Skeletal muscle satellite cell (primary cell): ENCODE measurements at regions not wholly inside any gene's neighbourhood (a gene's known extent, or its start where the extent isn't known, plus 50 kb on each side); places are given as distances from the start of the nearest gene placed in this dataset.

Experiments used
- H3K27me3 ChIP-seq: 2 replicates; pipeline ENCODE4 v1.7.0; 2013; ENCODE audit warnings: low read length; ENCODE audit not compliant: control insufficient read depth, insufficient read depth
- H3K36me3 ChIP-seq: 2 replicates; pipeline ENCODE4 v1.7.0; 2013; ENCODE audit warnings: mild to moderate bottlenecking, control low read depth, low read length; ENCODE audit not compliant: insufficient read depth
- H3K4me1 ChIP-seq: 2 replicates; pipeline ENCODE4 v1.7.0; 2013; ENCODE audit warnings: low read length; ENCODE audit not compliant: control insufficient read depth, insufficient read depth
- H3K4me2 ChIP-seq: 2 replicates; pipeline ENCODE4 v1.7.0; 2013; ENCODE audit warnings: mild to moderate bottlenecking, low read length
- H3K4me3 ChIP-seq: 2 replicates; pipeline ENCODE4 v1.7.0; 2013; ENCODE audit warnings: low read length
- H3K9ac ChIP-seq: 2 replicates; pipeline ENCODE4 v1.7.0; 2013; ENCODE audit warnings: mild to moderate bottlenecking, low read depth, low read length, moderate library complexity
- H3K9me3 ChIP-seq: replicated peaks from 2 replicates; pipeline ENCODE4 v1.7.0; 2013; ENCODE audit warnings: mild to moderate bottlenecking, control low read depth, low read length

GRCh38 chr16:54554581-54554980 is 268.0 kb upstream of the IRX3 start:
- no peak overlapping the region for H3K4me2 ChIP-seq
- no peaks in the 10 kb centered on the region for H3K36me3 ChIP-seq

DNA sequence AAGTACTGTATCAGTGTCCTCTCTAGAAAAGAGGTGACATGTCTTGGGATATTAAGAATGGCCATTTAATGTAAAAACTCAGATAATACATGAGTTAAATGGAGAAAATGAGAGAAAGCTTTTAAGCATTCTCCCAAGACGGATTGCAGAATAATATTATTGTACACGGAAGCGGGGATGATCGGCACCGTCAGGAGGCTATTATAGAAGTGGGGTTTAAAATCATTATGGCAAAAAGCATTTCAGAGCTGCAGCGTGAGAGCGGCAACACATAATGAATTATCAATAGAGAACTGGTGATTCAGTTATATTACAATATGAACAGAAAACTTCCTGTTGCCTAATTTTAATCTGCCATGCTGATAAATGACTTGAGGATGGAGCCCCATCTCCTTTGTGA is 261.7 kb upstream of the IRX3 start:
- H3K9me3 ChIP-seq: no peaks in the 10 kb centered on the region
- H3K4me2 ChIP-seq: no peak overlapping the region
- no peaks in the 10 kb centered on the region for H3K36me3 ChIP-seq
- H3K9ac ChIP-seq: no peak overlapping the region
- H3K4me1 ChIP-seq: no peaks in the 10 kb centered on the region
- H3K4me3 ChIP-seq: no peak overlapping the region
- peaks cover 21% of the 10 kb centered on the region for H3K27me3 ChIP-seq

More at GRCh38 chr16:54554581-54554980, 268.0 kb upstream of the IRX3 start:
- no peak overlapping the region for H3K9ac ChIP-seq
- H3K4me3 ChIP-seq: no peak overlapping the region
- H3K27me3 ChIP-seq: no peaks in the 10 kb centered on the region
- H3K9me3 ChIP-seq: no peaks in the 10 kb centered on the region
- H3K4me1 ChIP-seq: no peaks in the 10 kb centered on the region

DNA sequence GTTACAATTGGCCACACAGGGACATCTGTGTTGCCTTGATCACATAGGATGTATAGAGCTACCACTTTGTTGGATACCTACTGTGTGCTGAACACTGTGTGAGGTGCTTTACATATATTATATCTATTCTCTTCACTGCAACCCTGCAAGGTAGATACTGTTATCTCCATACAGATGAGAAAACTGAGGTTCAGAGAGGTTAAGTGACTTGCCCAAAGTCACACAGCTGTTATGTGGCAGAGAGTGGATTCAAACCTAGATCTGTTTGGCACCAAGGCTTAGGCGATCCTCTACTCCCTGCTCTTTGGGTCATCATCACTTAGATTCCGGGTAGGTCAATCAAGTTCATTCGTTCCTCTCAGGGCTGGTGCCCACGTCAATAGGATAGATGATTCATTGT is 260.5 kb upstream of the IRX3 start:
- no peak overlapping the region for H3K4me3 ChIP-seq
- H3K27me3 ChIP-seq: peaks cover 23% of the 10 kb centered on the region
- no peak overlapping the region for H3K9ac ChIP-seq
- no peaks in the 10 kb centered on the region for H3K36me3 ChIP-seq
- H3K4me1 ChIP-seq: no peaks in the 10 kb centered on the region
- H3K9me3 ChIP-seq: no peaks in the 10 kb centered on the region
- no peak overlapping the region for H3K4me2 ChIP-seq

DNA sequence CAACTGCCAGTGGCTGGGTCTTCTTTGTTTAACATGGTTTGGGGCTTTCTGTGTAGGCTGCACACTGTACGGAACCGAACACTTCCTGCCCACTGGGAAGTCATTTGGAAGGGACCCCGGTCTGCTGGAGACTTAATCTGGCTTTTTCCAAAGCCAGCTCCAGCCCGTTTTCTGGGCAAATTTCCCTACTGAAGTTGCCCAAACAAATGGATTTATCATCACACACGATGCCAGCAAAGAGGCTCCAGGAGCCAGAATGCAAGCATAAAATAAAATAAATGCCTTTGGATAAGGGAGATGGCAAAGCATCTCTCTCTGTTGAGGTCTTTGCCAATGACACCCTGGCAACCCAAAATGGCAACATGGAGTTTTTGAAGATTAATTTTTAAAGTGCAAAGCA is 259.9 kb upstream of the IRX3 start:
- H3K9me3 ChIP-seq: no peaks in the 10 kb centered on the region
- H3K4me3 ChIP-seq: no peak overlapping the region
- H3K4me1 ChIP-seq: no peaks in the 10 kb centered on the region
- peaks cover 26% of the 10 kb centered on the region for H3K27me3 ChIP-seq
- H3K36me3 ChIP-seq: no peaks in the 10 kb centered on the region
- H3K9ac ChIP-seq: no peak overlapping the region
- H3K4me2 ChIP-seq: no peak overlapping the region

DNA sequence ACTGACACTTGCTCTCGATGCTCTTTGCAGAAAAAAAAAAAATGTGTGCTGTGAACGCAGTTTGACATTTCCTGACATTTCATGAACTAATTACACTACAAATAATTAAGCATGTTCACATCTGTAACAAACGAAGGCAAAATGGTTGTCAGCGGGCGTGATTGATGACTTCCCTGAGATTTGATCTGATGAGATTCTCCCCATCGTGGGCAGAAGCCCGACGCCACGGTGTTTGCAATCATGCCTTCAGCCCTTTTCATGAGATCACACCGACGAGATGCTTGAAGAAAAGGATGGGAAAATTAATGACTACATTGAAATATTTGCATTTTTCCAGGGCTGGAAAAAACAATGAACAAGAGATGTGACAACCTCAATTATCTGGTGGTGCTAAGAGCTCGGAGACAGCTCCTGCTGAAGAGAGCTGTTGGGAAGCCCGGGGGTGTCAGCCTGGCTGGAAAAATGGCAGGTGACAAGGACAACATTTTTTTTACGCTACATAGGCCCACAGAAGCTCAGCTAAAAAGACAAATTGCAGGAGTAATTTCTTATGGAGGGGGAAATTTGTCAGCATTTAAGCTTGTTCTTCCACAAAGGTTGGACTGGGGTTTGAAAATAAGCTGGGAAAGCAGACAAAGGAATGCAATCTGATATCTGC is 259.4 kb upstream of the IRX3 start:
- H3K27me3 ChIP-seq: peaks cover 26% of the 10 kb centered on the region
- no peak overlapping the region for H3K9ac ChIP-seq
- no peaks in the 10 kb centered on the region for H3K9me3 ChIP-seq
- H3K4me3 ChIP-seq: no peak overlapping the region
- no peaks in the 10 kb centered on the region for H3K4me1 ChIP-seq
- H3K4me2 ChIP-seq: no peak overlapping the region
- no peaks in the 10 kb centered on the region for H3K36me3 ChIP-seq

DNA sequence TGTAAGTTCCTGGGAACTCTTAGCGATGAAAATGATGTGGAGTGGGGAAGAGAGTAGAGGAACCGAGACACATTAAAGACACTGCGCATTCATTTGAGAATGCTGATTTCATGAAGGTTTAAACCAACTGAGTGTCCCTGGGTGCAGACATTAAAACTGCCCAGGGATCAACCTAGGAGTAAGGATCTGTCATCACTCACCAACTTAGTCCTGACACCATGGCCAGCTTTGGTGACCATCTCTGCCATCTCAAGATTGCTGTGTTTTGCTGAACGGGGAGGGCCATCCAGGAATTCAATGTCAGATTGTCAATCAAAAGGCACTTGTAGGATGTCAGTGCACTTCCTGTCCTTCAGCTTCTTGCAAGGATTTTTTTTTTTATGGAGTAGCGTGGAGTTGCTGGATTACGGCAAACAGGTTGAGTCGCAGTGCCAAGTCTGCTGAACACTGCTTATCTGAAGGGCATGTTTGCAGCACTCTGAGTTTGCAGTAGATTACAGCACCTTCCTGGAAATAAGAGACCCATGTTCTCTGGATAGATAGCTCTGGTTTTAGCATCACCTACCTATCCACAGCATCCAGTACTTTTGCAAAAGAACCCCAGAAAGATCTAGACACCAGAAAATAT is 258.1 kb upstream of the IRX3 start:
- no peak overlapping the region for H3K4me2 ChIP-seq
- H3K4me1 ChIP-seq: no peaks in the 10 kb centered on the region
- no peak overlapping the region for H3K4me3 ChIP-seq
- peaks cover 32% of the 10 kb centered on the region for H3K27me3 ChIP-seq
- H3K36me3 ChIP-seq: no peaks in the 10 kb centered on the region
- no peak overlapping the region for H3K9ac ChIP-seq
- no peaks in the 10 kb centered on the region for H3K9me3 ChIP-seq

DNA sequence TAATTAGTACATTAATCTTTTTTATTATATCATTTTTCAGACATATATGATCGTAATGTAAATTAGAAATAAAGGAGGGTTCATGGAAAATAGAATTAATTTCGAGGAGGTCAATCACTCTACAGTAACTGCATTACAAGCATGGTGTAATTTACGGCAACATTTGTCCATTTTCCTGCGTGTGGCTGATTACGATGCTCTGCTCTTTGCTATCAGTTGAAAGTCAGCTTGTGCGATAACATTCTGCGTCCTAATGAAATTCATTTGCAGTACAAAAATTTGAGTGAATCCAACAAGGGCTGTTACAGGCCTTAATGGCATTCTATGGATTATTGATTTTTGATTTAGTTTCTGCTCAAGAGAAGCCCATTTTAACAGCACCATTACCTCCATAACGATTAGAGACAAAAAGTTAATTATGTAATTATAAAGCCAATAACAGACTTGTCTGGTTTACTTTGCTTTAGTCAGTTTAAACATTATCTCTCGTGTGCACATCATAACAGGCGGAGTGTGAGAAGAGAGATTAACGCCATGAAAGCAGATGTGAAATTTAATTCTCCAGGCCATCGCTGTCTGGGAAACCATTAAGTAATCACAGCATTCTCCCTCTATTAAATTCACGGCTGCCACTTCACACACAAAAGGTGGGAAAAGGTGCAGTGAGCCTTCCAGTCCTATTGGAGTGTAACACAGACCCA is 256.4 kb upstream of the IRX3 start:
- H3K27me3 ChIP-seq: peaks cover 32% of the 10 kb centered on the region
- no peak overlapping the region for H3K9ac ChIP-seq

DNA sequence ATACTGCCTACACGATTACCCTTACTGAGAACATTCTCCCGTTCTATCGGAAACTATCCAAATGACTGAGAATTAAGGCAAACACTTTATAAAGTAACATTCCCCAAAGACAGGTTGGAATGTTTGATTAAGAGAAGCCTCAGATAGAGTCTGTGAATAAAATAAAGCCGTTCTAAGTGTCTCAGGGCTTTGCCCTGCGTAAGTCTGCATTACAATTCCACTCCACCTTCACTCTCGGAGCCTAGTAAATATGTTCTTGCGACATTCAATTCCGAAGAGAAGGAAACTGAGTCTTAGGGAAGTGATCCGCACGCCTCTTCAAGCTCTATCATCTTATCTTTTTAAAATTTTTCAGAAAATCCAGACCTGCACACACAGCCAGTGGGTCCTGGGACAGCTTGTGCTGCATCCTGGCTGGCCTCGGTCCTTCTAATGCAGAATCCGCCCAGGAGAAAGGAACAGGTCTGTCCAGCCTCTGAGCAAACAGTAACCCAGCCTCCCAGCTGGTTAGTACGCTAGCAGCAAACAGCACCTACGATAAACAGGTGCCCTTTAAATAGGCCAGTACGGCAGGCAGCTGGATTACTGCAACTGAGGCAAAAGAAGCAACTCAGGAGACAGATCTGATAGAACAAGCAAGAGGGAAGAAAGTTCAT is 254.1 kb upstream of the IRX3 start:
- H3K9me3 ChIP-seq: no peaks in the 10 kb centered on the region
- H3K27me3 ChIP-seq: peaks cover 21% of the 10 kb centered on the region
- no peaks in the 10 kb centered on the region for H3K4me1 ChIP-seq
- H3K4me3 ChIP-seq: no peak overlapping the region
- no peaks in the 10 kb centered on the region for H3K36me3 ChIP-seq
- H3K9ac ChIP-seq: no peak overlapping the region
- no peak overlapping the region for H3K4me2 ChIP-seq

More for the DNA sequence above, 256.4 kb upstream of the IRX3 start:
- Histone ChIP-seq H3K4me3 (no peak overlapping the region), H3K9me3 (no peaks in the 10 kb centered on the region), H3K4me1 (no peaks in the 10 kb centered on the region), H3K36me3 (no peaks in the 10 kb centered on the region), H3K4me2 (no peak overlapping the region)

- H3K4me3 ChIP-seq: no peak overlapping the region
- no peak overlapping the region for H3K9ac ChIP-seq
- H3K36me3 ChIP-seq: no peaks in the 10 kb centered on the region
- H3K9me3 ChIP-seq: no peaks in the 10 kb centered on the region
- H3K4me2 ChIP-seq: no peak overlapping the region
- H3K27me3 ChIP-seq: peaks cover 15% of the 10 kb centered on the region
- no peaks in the 10 kb centered on the region for H3K4me1 ChIP-seq
Observed at GRCh38 chr16:54538276-54538675, 251.7 kb upstream of the IRX3 start.

GRCh38 chr16:54533856-54534490 is 247.4 kb upstream of the IRX3 start:
- no peaks in the 10 kb centered on the region for H3K9me3 ChIP-seq
- H3K27me3 ChIP-seq: peaks cover 3% of the 10 kb centered on the region
- no peak overlapping the region for H3K4me2 ChIP-seq
- H3K4me1 ChIP-seq: no peaks in the 10 kb centered on the region
- H3K4me3 ChIP-seq: no peak overlapping the region
- H3K36me3 ChIP-seq: no peaks in the 10 kb centered on the region
- H3K9ac ChIP-seq: no peak overlapping the region

DNA sequence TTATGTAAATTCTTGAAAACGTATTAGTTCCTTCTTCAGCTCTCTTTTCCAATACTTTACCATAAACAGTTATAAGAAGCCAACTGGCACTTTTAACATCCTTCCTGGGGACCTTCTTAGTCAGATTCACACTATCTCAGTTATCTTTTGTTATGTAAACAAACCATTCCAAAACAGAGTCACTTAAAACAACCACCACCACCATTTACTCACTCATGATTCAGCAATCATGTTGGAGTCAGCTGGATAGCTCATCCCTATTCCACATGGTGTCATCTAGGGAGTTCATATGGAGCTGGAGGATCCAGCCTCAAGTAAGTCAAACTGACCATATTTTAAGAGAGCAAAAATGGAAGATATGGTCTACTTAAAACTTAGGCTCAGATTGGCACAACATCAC is 240.3 kb upstream of the IRX3 start:
- no peaks in the 10 kb centered on the region for H3K4me1 ChIP-seq
- H3K9ac ChIP-seq: no peak overlapping the region
- H3K27me3 ChIP-seq: no peaks in the 10 kb centered on the region
- no peaks in the 10 kb centered on the region for H3K9me3 ChIP-seq
- no peak overlapping the region for H3K4me2 ChIP-seq
- H3K4me3 ChIP-seq: no peak overlapping the region
- H3K36me3 ChIP-seq: no peaks in the 10 kb centered on the region
